HG03196 (cell line): ENCODE measurements at regions not wholly inside any gene's neighbourhood (a gene's known extent, or its start where the extent isn't known, plus 50 kb on each side); places are given as distances from the start of the nearest gene placed in this dataset.

Source experiments
- ATAC-seq: cut with Tn5 transposase; IDR thresholded peaks from one replicate; pipeline ENCODE4 v1.9.1; 2021; ENCODE audit not compliant: unreplicated experiment

DNA sequence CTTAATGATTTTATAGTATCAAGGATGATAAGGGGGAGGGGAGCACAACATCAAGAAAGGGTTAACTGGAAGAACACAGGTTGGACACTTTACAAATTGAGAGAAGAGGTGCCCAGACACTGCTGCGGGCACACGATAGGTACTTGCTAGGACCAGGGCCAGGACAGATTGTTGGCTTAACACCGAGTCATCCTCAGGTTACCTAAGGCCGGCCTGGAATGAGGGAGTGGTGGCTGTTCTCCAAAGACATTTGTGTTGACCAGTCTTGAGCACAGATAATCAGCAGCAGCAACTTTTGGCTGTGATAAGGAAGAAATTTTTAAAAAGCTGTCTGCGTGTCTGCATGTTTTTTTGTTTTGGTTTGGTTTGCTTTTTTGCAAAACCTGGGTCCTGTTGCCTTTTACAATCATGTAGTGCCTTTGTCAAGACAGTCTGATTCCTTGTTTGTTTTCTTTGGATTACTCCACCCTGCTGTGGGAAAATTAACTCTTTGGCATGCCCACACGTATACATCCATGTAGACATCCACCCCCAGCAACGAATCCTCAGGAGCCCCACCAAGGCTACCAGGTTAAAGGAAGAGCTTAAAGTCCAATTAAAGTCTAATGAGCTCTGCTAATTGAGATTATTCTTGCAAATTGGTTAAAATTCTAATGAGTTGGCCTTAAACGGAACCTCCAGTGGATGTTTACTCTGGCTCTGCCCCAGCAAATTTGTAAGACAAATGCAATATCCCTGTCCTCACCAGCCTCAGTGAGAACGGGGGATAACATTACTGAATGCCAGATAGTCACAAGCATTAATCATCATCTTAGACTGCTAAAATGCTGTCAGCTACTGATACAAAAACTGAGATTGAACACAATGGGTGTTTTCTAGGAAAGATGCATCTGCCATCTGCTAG is 382.3 kb downstream of the ACTL7B start:
- no peak for ATAC-seq

DNA sequence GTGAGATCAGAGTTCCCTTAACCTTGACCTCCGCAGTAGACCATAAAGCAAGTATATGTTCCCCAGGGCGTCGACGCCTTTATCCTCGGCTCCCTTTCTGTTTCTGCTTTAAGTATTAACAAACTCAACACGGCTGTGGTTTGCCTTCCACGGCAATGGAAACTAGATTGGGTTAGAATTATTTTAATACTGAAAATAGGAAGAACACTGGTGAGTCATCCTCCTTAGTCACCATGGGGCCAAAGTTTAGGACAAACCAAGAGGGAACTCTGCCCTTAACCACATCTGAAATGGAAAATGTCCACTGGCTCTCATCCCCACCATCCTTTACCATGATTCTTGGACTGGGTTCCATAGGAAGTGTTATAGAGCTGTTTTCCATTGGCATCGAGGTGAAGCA is 386.1 kb downstream of the ACTL7B start:
- no peak for ATAC-seq

DNA sequence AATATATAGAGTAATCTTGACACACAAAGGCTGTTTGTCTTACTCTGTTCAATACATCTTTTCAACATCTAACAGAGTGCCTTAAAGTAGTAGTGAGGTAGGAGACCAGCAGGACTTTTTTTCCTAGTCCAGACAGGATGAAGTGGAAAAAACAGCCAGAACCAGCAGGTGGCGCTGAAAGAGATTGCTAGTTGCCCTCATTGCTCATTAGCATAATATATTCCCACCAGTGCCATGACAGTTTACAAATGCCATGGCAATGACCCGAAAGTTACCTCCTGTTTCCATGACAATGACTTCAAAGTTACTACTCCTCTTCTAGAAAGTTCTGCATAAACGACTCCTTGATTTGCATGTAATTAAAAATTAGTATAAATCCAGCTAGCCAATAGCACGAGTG is 387.4 kb downstream of the ACTL7B start:
- no peak for ATAC-seq

DNA sequence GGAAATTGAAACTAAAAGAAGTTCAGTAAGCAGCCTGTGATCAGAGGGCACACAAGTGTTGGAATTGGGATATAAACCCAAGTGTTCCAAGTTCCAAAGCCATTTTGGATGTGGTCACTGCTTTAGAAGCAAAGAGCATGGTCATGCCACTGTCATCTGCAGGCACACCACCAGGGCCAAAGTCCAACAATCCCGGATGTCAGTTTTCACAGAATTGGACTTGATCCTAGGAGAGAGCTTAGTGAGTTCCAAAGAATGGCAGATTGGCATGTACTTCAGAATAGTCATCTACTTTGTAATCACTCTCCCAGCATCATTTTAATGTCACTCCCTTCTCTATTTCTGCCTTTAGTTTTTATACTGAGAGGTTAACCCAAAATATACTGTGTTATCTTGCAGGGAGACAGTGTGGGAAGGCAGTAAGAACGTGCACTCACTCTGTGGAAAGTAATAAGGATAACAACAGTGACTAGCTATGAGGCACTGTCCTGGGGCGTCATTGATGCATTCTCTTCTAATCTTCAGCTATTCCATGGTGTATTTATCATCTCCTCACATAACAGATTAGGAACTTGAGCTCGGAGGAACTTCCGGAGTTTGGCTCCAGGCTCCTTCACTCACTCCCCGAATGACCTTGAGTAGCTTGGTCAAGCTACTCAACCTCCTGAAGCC is 388.0 kb downstream of the ACTL7B start:
- ATAC-seq = no peak

DNA sequence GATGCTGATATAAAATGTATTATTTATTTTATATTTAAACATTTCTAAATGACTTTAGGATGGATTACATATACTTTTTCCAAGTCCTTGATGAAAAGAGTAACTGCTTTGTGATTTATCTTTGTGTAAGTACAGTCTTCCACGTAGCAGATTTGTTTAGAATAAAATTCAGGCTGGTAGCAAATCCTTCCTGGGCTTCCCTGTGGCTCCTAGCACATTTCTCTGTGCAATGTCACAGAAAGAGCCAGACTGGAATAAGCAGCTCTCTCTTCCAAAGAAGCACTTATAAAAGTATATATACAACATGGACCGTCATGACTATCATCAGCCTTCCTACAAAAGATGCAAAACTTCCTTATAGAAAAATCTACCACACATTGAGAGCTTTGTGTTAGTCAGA is 388.6 kb downstream of the ACTL7B start:
- ATAC-seq = no peak

DNA sequence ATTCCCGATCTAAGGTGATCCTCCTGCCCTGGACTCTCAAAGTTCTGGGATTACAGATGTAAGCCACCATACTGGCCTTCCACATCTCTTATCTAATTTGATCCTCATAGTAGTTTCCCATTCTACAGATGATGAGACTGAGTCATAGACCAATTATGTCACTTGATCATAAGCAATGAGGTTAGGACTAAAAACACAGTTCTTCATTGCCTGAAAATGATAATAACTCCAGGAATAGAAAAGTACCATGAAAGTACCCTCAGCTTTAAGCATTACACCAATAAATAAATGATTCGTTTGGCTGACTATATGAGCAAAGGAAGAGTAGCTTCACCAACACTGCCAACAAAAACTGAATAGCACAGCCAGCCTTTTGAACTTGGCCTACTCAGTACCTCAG is 389.5 kb downstream of the ACTL7B start:
- no peak for ATAC-seq

DNA sequence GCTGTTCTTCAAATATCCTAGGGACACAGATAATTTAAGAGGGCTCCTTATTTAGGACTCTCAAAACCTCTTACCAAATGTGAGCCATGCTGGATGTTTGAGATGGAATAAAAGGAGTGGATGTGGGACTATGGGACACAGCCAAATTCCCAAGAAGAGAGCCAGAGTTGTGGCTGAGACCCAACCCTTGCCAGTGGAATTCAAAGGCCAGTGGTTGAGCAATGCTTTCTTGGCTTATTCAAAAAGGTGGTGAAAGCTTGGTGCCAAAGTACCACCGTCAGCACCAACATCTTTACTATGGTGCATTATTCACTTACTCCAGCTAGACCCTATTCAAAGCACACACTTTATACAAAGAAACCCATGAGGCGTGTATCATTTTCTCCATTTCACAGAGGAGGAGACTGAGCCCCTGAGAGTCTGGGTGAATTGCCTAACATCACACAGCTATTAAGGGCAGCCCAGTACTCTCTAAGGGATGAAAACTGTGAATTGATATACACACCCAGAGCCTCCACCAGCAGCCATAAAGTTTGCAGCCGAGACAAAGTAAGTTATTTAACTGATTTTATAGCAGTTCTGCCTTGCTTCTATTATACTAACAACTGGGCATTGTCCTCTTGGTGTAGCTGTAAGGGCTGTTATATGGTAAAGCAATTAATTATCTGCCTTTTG is 391.7 kb downstream of the ACTL7B start:
- ATAC-seq = no peak

DNA sequence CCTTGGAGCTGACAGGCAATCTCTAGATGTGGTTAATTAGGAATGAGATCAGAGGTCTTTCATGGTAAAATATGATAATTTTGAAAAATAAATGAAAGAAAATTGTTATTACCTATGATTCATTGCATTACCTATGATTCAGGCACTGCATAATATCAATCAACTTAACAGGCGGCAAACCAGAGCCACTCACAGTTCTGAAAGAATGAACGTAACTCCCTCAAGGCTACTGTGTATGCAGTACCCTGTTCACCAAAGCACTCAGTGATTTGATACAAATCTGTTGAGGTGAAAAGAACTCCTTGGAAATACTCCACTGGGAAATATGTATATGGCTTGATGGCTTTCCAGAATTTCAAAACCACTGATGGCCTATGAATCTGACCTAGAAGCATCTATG is 398.9 kb downstream of the ACTL7B start:
- ATAC-seq = no peak

DNA sequence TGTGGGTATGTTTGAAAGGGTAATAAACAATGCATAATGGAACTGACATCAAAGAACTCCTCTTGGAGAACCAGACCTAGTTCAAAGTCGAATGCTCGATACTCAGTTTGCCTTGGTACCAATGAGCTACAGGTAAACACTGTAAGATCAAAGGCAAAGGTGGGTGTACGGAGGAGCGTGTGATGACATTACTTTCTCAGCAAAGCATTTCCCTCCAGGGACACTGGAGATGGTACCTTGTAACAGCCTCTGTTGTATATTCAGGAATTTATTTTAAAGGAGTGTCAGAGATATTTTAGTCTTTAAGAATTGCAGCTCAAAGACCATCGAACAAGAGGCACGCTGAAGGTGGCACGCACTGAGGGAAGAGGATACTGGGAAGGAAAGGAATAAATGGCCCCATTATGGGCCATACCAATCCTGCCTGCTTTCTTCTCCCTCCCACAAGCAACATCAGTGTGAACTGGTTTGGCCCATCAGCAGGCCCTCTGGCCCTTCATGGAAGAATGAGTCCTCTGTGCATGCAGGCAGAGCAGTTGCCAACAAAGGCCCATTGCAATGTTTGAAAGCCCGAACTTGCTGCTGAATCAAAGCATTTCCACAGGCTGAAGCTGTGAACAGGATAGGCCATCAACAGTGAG is 410.2 kb downstream of the ACTL7B start:
- ATAC-seq = no peak

DNA sequence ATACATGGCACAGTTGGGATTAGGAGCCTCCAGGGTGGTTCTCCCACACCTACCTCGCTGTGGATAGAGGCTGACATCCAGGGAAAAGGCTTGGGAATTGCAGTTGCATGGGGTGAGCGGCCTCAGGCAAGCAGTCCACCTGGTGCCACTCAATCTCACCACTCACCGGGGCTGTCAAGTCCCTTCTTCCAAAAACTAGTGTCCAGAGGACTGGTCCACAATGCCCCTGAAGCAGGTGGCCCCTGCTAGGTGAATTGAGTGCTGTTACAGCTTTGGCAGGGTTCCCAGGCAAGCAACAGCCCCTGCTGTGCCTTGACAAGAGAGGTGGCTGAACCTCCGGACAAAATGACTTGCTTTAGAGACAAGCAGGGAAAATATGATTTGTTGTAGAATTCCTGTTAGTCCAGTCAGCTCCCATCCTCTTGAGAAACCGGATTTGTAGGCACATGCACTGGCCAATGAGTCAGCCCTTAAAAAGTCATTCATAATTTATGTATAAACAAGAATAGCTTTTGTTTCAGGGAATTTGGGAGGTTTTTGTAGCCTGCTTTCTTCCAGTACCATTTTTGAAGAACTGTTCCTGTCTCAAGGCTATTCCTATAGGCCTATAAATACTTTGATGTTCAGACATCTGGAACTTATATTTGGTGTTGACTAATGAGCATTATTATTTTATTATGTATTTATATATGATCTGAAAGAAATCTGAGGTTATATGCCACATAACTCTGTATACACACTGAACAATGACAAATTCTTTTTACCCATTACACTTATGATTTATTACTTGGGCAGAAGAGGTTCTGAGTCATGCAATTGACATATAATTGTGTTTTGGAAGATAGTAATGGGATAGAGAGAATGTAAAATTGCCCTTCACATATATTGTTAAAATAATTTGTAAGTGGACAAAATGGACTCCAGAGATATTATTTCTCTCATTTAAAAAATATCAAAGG is 411.1 kb downstream of the ACTL7B start:
- ATAC-seq = no peak

DNA sequence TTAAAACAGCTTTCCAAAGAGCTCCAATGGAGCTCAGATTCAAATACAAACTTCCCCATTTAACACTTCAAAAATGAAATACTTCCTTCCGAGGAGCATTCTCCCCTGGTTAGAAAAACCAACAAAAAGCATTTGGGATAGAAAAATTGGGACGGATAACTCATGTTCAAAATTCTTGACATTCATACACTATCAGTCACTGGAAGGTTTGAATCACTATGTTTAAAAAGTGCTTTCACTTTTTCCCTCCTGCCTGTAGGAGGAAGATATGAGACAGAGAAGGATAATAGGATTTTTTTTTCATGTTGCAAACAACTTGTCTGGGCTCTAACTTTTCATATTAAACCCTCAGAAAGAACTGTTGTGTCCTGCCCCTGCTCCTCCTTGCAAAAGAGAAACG is 412.0 kb downstream of the ACTL7B start:
- ATAC-seq = no peak

DNA sequence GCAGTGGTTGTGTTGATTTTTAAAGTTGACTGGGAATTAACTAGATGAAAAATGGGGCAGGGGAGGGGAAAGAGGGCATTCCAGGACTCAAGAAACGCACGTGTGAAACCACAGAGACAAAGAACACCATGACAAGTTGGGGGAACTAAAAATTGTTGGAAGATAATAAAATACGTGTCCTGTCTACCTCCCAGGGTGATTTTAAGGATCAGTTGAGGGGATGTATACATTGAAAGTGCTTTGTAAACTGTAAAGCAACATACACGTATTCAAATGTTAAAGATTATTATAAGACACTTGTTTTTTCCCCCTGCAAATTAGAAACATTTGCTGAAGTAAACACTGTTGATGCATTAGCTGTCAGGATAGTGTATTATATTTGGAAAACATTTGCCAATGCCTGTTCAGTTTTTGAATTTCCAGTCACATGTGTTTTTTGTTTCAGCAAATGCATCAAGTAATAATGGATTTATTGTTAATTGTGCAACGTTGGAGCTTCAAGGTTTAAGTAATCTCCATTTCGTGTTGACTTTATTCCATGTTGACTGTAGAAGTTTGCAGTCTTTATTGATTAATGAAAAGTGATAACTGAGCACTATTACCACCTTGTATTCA is 412.7 kb downstream of the ACTL7B start:
- no peak for ATAC-seq

DNA sequence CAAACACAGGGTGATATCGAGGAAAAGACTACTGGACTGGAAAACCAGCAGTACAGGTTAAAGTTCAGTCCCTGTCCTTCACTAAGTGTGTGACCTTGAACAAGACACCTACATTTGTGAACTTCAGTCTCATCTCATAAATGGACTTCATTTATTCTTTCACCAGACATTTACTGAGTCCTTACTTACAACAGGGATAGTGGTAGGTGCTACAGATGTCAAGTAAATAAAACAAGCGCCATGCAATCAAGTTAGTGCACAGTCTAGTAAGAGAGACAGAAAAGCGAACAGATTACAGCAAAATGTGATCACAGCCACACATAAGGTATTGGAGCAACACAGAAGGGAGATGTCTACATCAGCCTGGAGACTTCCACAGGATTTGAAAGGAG is 413.2 kb downstream of the ACTL7B start:
- ATAC-seq = no peak

DNA sequence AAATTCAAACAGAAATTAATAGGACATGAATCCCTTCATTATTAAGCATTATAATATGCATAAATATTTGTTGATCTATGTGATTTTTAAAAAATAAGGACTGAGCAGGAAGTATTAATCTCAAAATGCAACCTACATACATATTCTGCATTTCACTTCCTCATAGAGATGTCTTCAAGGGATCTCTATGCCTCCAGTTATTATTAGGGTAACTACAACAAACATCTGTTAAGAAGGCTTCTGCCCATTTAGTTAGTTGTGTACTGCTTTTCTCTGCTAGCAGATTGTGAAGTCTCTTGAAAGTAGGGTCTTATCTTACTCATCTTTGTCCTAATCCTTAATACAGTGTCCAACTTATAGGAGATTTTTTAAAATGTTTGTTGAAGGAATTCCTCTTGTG is 414.1 kb downstream of the ACTL7B start:
- no peak for ATAC-seq

DNA sequence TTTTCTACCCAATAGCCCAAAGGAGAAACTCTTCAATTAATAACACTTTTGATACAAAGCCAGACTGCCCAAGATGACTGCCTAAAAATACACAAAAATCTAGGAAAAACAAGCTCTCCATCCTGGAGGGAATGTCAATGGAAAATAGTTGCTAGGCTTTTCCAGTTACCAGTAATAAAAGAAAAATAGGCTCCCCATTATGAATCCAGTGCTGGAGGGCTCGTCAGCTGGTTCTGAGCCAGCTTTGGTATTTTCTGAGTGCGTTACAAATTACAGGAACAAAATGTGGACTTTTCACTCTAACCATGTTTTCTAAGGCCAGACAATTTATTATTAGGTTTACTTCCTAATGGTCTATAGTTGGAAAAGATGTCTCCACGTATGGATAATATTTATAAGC is 414.5 kb downstream of the ACTL7B start:
- ATAC-seq = no peak

DNA sequence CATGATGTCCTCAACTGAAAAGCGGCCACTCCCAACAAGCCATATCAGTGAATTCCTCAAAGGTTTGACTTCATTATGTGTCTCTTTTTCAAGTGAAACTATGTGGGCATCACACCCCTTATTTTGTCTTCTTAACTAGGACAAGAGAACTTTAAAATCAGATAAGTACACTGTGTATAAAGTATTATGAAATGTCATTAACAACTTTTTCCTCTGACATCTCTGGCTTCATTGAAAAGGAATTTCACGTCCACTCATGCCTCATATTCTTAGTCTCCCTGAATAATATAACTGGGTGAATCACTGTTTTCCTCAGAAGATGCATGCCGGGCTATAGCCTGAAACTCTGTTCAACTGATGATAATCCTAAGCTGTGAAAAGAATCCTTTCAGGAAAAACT is 415.8 kb downstream of the ACTL7B start:
- no peak for ATAC-seq

DNA sequence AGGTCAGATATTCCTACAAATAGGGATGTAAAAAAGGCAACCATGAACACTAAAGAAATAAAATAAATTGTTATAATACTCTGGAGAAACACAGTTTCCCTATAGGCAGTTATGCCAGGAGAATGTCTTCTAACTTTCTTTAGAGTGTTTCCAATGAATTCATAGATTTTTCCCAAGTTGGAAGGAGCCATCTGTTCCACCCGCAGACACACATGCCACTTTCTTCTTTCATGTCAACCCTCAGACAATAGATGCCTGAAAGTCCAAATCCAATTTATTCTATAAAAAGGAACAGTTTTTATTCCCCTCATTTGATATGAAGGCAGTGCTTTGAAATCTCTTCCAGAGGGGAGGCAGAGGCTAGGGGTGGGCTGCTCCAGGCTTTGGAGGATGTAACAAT is 418.1 kb downstream of the ACTL7B start:
- no peak for ATAC-seq

DNA sequence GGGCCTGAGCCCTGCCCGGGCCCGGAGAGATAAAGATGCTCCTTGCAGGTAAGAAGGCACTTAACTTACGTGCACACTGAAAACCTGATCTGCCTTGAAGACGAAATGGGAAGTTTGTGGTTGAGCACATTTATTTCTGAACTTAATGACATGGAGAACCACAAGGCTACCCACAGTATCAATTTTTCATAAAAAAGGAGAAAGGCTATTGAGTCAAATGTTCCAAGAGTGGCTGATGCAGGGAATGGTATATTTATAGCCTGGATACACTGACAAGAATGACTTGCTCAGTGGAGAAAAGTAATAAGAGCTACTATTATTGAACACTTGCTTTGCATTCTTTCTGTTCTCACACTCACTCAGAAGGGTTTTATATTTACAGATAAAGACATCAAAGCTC is 419.3 kb downstream of the ACTL7B start:
- no peak for ATAC-seq

DNA sequence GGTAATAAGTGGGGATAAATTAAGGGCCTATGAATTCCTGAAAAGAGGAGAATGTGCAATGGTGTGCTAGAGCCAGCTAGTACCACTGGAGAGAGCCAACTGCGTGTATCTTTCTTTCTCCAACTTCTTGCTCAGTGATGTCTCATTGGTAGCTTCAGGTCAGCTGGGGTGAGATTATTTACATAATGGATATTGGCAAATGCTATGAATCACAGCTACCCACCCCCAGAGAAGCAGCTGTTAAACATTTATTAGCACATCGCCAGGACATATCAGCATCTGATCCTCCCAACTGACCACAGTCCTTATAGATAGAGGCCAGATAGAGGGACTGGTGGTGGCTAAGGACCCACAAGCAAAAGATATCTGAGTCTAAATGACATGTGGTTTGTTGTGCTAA is 421.3 kb downstream of the ACTL7B start:
- ATAC-seq = no peak

DNA sequence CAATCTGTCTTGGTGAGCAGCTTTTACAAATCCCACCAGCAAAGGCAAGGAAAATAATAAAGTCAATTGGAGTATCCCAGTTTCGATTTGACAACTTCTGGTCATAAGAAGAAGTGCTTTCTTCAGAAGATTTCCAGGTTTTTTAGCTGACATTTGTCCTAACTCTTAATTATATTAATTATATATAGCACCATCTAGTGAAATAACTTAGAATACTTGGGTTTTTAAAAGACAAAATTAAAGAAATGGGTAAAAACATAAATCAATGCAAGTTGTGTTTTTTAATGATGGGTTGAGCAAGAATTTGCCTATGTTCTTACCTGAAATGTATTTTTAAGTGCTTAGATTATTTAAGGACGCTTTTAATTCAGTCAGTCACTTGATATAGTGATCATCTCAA is 421.8 kb downstream of the ACTL7B start:
- no peak for ATAC-seq
